IPS DF 4.7 (cell line): ENCODE measurements at regions not wholly inside any gene's neighbourhood (a gene's known extent, or its start where the extent isn't known, plus 50 kb on each side); places are given as distances from the start of the nearest gene placed in this dataset.
"Not testable (repeated sequence)": the region's sequence is repeated elsewhere in the genome, so short reads cannot be mapped to it uniquely, and the experiment has no call there.

Source experiments
- DNase-seq: peaks from one replicate; pipeline ENCODE4 v3.0.0-alpha.2; 2013; ENCODE audit warnings: low spot score; ENCODE audit errors: extremely low read depth

GRCh38 chr15:38726187-38726586 is 161.6 kb upstream of the RASGRP1 start:
- no peak for DNase-seq

GRCh38 chr15:38733331-38733730 is 168.7 kb upstream of the RASGRP1 start:
- no peak for DNase-seq

DNA sequence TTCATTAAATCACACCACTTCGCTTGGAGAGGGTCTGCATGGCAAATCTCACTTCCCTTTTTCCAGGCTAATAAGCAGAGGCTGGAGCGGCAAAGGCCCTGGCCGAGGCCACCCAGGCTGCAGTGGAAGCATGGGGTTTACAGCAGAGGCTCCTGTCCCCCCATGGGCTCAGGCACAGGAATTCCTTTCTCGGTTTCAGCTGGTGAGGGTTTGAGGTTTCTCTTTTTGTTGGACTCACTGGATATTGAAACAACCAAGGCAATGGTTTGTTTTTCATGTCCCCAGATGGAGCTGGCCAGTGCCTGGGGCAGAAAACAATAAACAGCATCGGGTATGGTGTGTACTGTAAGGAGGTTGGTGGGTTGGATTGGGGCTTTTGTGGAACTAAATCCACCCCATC is 175.6 kb upstream of the RASGRP1 start:
- no peak for DNase-seq

DNA sequence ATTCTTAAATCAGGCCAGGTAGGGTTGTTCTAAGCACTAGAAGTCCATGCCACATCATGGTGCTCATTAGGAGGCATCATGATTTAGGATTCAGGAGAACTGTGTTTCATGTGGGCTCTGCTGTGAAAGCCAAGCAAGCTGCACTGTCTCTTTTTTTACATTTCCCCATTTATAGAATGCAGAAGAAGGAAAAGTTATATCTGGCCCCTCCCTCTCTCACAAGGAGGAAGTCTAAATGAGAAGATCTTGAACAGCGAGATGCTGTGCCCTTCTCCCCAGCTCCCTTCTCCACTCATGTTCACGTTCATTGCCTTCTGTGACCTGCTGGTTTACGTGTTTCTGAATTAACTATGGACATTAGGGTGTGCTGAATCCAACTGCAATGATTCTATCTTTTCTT is 178.5 kb upstream of the RASGRP1 start:
- DNase-seq = no peak

DNA sequence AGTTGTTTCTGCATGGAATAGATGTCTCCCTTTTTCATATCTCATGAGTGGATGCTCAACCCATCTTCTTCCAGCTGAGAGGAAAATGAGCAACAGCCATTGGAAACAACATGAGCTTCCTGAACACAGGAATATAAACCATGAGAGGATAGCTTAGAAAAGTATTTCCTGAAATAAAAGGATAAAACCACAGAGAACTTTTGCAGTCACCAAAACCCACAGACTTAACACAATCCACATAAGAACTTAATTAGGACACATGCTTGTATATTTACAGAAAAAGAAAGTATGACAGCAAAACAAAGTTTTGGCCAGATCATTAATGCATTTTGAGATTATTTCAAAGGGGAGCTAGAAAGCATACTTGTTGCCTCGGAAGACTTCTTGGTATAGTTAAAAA is 180.5 kb upstream of the RASGRP1 start:
- no peak for DNase-seq

- DNase-seq = no peak
Measured at GRCh38 chr15:38745626-38746025, 181.0 kb upstream of the RASGRP1 start.

GRCh38 chr15:38746211-38746610 is 181.6 kb upstream of the RASGRP1 start:
- DNase-seq = no peak

DNA sequence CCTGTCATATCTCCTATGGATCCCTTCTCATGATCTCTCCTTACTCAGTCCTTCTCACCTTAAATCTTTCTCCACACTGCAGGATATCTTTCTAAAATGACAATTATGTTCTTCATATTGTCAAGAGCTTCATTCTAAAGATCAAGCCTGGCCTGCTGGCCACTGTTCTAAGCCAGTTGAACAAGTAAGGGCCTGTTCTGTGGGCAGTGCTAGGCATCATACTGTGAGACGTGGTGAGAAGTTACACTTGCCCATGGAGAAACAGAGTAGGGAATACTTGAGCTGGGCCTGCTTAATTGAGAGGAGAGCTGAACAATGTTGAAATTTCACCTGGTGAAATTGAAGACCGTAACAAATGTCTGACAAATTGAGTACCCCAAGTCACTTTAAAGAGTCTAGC is 184.1 kb upstream of the RASGRP1 start:
- no peak for DNase-seq

DNA sequence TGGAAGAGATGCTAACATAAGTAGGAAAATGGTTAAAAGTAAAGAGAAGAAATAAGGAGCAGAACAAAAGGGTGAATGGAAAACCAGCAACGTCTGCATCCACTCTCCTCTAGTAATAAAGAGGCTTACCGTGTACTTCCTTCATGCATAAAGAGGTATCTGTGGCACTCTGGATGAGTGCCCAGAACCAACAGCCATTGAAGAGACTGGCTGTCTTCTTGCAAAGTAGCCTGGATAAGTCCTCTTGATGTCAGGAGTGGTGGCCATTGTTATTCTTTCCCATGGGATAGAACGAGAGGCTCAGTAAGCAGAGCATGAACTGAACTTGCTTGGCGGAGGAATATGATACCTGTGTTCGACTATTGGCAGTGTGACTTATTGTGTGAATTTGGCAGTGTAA is 186.2 kb upstream of the RASGRP1 start:
- DNase-seq = no peak

GRCh38 chr15:38755718-38756117 is 191.1 kb upstream of the RASGRP1 start:
- no peak for DNase-seq

DNA sequence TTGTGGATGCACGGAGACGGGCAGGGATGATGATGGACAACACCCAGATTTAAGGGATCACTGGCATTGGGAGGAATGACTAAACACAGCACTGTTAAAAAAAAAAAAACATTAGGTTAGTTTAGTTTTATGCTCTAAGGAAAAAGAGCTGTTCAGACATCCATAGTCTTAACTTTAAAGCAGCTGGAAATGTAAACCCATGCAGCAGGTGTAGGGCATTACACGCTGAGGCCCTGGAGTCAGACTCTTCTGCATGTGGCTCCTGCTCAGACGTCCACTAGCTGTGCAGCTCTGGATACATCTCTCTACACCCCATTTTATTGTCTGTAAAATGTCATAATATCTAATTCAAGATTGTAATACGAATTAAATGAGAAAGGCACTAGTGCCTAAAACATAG is 191.8 kb upstream of the RASGRP1 start:
- no peak for DNase-seq

- no peak for DNase-seq
Measured at GRCh38 chr15:38758043-38758442, 193.4 kb upstream of the RASGRP1 start.

- DNase-seq = no peak
Measured at GRCh38 chr15:38761681-38762080, 197.1 kb upstream of the RASGRP1 start.

- DNase-seq = no peak
Measured at GRCh38 chr15:38768970-38769369, 204.4 kb upstream of the RASGRP1 start.

- DNase-seq = no peak
Measured at GRCh38 chr15:38769492-38769891, 204.9 kb upstream of the RASGRP1 start.

DNA sequence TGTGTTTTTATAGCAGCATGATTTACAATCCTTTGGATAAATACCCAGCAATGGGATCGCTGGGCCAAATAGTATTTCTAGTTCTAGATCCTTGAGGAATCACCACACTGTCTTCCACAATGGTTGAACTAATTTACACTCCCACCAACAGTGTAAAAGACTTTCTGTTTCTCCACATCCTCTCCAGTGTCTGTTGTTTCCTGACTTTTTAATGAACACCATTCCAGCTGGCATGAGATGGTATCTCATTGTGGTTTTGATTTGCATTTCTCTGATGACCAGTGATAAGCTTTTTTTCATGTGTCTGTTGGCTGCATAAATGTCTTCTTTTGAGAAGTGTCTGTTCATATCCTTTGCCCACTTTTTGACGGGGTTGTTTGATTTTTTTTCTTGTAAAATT is 209.5 kb upstream of the RASGRP1 start:
- DNase-seq = not testable (repeated sequence)

- DNase-seq = no peak
Measured at GRCh38 chr15:38781196-38781595, 216.6 kb upstream of the RASGRP1 start.

DNA sequence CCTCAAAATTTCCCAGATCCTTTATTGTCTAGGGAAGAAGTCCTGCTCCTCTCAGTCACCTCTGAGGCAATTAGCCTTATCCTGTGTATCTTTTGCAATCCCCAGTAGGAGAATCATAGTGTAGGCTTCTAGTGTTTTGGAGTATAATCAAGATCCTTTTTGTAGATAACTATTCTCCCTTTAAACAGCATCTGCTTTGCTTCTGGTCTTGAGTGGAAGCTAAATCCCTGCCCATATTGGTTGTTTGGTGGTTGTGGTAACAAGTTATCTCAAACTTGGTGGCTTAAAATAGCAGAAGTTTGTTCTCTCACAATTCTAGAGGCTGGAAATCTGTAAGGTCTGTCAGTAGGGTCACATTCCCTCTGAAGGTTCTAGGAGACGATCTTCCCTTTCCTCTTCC is 217.5 kb upstream of the RASGRP1 start:
- DNase-seq = no peak

DNA sequence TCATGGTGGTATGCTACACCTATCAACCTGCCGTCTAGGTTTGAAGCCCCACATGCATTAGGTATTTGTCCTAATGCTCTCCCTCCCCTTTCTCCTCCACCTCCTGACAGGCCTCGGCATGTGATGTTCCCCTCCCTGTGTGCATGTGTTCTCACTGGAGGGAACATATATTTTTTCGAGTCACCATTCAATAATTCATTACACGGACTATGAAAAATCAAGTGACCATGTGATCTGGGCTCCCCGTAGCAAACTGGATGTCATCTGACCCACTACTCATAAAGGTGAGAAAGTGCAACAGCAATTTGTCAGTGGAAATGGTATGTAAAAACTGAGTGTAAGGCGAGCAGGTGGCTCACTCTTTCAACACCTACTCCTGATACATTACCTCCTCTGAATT is 224.3 kb upstream of the RASGRP1 start:
- DNase-seq = no peak

DNA sequence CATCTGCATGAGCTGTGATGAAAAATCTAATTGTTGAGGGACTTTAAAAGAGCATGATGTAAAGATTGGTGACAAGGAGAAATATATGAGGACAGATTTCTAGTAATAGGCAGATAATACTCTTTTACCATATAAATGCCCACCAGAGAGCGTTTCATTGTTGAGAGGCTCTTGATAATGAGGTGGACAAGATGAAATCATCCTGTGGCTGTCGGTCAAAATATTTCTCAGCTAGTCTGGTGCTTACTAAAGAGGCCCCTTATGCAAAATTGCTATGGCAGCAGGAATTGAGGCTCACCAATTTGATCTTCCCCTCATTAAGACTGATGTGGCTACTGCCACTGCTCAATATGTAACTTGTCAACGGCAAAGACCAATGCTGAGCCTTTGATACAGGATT is 225.0 kb upstream of the RASGRP1 start:
- no peak for DNase-seq

- no peak for DNase-seq
Measured at GRCh38 chr15:38793206-38793810, 228.7 kb upstream of the RASGRP1 start.

DNA sequence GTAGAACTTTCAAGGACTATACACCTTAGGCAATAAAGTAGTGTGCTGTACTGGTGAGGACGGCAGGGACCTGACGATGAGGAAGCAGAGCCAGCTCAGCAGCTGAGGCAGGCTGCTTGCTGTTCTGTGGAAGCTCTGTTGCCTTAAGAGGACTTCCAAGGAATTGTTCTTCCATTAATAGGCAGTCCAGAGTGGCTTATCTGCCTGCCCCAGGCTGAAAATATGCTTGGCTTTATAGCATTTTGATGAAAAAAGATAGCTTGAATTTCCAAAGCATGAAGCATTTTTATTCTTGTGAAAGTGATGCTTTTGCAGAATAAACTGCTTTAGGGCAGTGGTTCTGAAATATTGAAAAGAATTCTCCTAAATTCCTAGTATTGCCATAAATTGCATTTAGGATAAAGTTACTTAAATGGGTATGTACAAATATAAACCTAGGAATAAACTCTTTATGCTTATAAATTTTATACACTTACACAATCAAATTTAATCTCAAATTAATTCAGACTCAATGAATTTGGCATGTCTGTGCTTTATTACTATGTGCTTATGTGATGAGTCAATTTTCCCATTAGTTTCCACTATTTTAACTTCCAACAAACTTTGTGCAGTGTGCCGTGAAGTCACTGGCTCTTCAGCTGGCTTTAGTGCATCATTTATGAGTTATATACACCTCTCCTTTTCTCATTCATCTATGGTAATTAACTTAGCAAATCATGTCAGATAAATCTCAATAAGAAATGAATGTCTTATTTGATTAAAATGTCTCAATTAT is 231.0 kb upstream of the RASGRP1 start:
- no peak for DNase-seq

- DNase-seq = no peak
Measured at GRCh38 chr15:38796589-38796988, 232.0 kb upstream of the RASGRP1 start.
